HG03039 (cell line): ENCODE measurements at regions not wholly inside any gene's neighbourhood (a gene's known extent, or its start where the extent isn't known, plus 50 kb on each side); places are given as distances from the start of the nearest gene placed in this dataset.

Experiments used
- ATAC-seq: cut with Tn5 transposase; IDR thresholded peaks from one replicate; pipeline ENCODE4 v1.9.1; 2021; ENCODE audit warnings: mild to moderate bottlenecking, moderate library complexity; ENCODE audit not compliant: unreplicated experiment

DNA sequence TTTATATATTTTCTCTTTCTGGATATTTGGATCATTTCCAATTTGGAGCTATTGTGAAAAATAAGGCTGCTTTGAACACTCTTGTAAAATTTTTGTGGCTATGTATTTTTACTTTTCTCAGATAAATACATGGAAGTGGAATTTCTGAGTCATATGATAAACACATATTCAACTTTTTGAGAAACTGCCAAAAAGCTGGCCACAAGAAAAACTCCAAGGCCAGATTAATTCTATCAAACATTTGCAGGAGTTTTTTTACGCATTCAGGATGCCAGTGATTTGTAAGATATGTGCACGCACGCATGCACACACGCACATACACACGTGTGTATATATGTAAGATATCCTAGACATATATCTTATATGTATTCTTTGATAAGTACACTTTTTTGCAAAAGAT, 477.5 kb upstream of the SPHKAP start:
- ATAC-seq: no peak

- no peak for ATAC-seq
Measured at GRCh38 chr2:228657807-228658402, 476.4 kb upstream of the SPHKAP start.

GRCh38 chr2:228655331-228655730, 473.8 kb upstream of the SPHKAP start:
- no peak for ATAC-seq

DNA sequence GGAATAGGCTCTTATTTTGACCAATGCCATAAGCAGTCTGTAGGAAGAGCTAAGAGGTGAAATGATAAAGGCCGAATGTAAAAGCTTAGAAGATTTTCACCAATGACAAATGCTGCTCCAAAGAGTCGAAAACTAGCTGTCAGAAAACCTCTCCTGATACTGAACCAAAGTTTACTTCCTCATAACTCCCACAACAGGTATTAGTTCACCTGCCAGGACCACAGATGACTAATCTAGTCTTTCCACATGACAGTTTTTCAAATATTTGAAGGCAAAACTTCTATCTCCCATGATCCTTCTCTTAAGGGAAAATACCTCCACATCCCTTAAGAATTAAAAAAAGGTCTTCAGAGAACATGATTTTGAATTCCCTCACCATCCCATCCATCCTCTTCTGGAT, 473.2 kb upstream of the SPHKAP start:
- ATAC-seq: no peak

DNA sequence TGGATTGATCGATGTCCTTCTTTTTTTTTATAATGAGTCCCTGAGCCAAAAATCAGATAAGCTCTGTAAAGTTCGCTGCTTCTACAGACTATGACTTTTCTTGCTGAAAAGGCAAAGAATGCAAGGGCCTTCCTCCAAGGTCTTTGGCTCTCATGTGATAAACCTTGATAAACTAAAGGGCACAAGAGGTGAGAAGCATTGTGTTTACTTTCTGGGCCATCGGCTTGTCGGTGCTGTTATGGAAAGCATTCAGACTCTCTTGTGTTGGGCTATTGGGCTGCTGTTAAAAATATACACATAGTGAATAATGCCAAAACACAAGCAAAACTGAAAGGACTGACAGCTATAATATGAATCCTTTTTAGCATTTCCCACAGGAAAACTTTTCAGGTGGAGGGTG, 472.4 kb upstream of the SPHKAP start:
- ATAC-seq: no peak

GRCh38 chr2:228652366-228652765, 470.9 kb upstream of the SPHKAP start:
- ATAC-seq: no peak

- no peak for ATAC-seq
Measured at GRCh38 chr2:228649876-228650275, 468.4 kb upstream of the SPHKAP start.

DNA sequence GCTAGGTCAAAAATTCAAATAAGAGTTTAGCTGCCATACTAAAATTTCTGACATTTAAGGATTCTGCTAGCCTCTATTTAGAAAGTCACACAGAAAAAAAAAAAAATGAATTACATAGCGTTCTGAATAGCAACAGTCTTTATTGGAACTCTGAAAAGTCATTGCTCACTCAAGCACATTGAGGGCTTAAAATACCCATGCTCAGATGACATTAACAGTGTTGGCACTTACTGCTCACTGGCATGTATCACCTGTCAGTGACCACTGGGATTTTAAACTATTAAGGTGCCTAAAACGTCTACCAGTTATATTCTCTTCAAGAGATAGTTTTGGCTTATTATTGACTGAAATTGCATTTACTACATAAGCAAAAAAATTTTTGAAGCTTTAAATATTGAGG, 468.0 kb upstream of the SPHKAP start:
- no peak for ATAC-seq

- no peak for ATAC-seq
Measured at GRCh38 chr2:228648541-228648940, 467.1 kb upstream of the SPHKAP start.

GRCh38 chr2:228646061-228646460, 464.6 kb upstream of the SPHKAP start:
- ATAC-seq: no peak

- ATAC-seq: no peak
Measured at GRCh38 chr2:228644199-228644598, 462.7 kb upstream of the SPHKAP start.

DNA sequence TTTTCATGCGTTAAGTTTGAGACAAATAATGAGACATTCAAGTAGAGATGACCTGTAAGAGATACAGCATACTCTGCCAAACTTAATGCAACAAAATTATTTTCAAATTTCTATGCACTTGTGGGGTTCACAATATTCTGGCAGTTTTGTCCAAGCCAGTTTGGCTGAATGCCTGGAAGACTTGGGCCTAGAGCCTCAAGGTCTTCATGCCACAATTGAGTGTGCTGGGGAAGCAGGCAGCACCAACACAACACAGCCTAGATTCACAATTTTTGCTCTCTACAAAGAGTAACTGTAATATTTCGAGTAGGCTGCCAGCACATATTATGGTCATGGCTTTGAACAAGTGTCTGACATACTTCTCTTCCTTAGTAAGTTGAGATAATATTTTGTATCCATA, 461.4 kb upstream of the SPHKAP start:
- no peak for ATAC-seq

- no peak for ATAC-seq
Measured at GRCh38 chr2:228630786-228631185, 449.3 kb upstream of the SPHKAP start.

- no peak for ATAC-seq
Measured at GRCh38 chr2:228629251-228629650, 447.8 kb upstream of the SPHKAP start.

DNA sequence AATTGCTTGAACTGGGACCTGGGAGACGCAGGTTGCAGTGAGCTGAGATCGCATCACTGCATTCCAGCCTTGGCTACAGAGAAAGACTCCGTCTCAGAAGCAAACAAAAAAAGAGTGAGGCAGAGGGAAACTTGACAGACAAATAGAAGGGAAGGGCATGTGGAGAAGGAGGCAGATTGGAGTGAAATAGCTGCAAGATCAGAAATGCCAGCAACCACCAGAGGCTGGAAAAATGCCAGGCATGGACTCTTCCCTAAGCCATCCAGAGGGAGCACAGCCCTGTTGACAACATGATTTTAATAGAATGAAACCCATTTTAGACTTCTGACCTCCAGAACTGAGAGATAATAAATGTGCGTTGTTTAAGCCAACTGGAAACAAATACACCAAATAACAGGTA, 447.2 kb upstream of the SPHKAP start:
- no peak for ATAC-seq

DNA sequence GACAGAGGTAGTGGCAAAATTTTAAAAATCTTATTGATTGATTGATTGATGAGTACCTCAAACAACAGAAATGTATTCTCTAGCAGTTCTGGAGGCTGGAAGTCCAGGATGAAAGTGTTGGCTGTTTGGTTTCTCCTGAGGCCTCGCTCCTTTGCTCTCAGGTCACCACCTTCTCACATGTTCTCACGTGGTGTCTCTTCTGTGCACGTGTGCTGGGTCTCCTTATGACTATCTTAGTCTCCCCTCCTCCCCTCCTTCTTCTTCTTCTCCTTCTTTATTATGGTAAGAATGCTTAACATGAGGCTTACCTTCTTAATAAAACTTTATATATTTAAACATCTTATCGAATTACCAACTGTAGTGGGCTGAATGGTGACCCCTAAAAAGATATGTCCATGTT, 446.0 kb upstream of the SPHKAP start:
- no peak for ATAC-seq

DNA sequence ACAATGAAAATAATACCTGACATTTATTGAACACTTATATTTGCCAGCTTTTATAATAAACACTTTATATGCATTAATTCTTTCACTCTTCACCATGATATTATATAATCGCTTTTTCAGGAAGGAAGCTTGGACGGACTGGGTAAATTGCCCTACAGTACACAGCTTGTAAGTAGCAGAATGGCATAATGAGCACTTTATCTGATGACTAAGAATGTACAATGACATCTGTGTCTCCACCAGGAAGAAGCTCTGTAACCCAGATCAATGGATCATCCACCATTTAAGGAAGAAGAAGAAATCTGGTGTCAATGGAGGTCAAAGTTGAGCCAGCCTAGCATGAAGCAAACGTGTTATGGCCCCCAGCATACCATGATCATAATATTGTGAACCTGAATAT, 444.0 kb upstream of the SPHKAP start:
- ATAC-seq: no peak

DNA sequence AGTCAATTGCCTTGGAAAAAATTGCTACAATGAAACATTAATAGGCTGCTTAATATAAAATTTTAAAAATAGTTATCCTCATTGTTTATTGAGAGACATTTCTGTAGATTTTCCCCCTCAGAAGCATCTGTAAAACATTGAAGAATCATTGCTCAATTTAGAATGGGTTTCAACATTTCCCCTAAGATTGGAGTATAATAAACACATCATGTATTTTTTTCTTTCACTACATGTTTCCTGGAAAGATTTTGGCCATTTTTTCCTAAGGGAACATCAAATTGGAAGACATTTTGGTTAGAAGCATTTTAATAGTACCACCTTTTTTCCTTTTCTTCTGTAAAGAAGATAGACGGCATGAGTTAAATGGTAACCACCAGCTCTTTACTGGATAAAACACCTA, 443.2 kb upstream of the SPHKAP start:
- no peak for ATAC-seq

DNA sequence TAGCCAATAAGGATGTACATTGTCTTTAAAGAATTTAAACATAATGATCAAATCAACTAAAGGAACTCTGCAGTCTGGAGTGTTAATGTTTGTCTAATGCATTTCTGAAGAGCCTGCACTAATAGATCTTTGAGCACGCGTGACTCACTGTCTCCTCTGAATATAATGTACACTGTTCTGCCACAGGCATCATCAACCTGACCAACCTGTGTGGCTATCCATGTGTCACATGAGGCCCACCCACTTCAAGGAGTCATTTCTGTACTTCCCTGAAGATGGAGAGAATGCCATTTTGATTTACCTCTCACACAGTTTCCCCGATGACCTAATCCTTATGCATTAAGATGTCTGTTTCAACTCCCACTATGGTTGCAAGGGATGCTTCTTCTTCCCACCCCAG, 434.0 kb upstream of the SPHKAP start:
- no peak for ATAC-seq

- ATAC-seq: no peak
Measured at GRCh38 chr2:228614741-228615140, 433.3 kb upstream of the SPHKAP start.

GRCh38 chr2:228613133-228613850, 431.8 kb upstream of the SPHKAP start:
- peak; percentile 60 for ATAC-seq

GRCh38 chr2:228611171-228611570, 429.7 kb upstream of the SPHKAP start:
- no peak for ATAC-seq

- ATAC-seq: no peak
Measured at GRCh38 chr2:228602288-228602687, 420.8 kb upstream of the SPHKAP start.
